GM19372 (cell line): ENCODE measurements at regions not wholly inside any gene's neighbourhood (a gene's known extent, or its start where the extent isn't known, plus 50 kb on each side); places are given as distances from the start of the nearest gene placed in this dataset.
"Not testable (repeated sequence)": the region's sequence is repeated elsewhere in the genome, so short reads cannot be mapped to it uniquely, and the experiment has no call there.

Experiments used
- ATAC-seq: cut with Tn5 transposase; IDR thresholded peaks from one replicate; pipeline ENCODE4 v1.9.1; 2021; ENCODE audit warnings: mild to moderate bottlenecking, low read depth, moderate library complexity; ENCODE audit not compliant: unreplicated experiment

GRCh38 chrX:69065451-69065850 is 99.8 kb downstream of the PJA1 start:
- ATAC-seq: no peak

- no peak for ATAC-seq
Observed at GRCh38 chrX:69063486-69063885, 101.8 kb downstream of the PJA1 start.

GRCh38 chrX:69062493-69062892 is 102.8 kb downstream of the PJA1 start:
- ATAC-seq: no peak

- ATAC-seq: no peak
Observed at GRCh38 chrX:69060631-69061408, 104.4 kb downstream of the PJA1 start.

- no peak for ATAC-seq
Observed at GRCh38 chrX:69055193-69055592, 110.1 kb downstream of the PJA1 start.

GRCh38 chrX:69054497-69054896 is 110.8 kb downstream of the PJA1 start:
- ATAC-seq: not testable (repeated sequence)

GRCh38 chrX:69051901-69052300 is 113.4 kb downstream of the PJA1 start:
- no peak for ATAC-seq

GRCh38 chrX:69050051-69050765 is 115.0 kb downstream of the PJA1 start:
- ATAC-seq: no peak

- no peak for ATAC-seq
Observed at GRCh38 chrX:69046996-69047490, 118.2 kb downstream of the PJA1 start.

GRCh38 chrX:69045616-69046345 is 119.5 kb downstream of the PJA1 start:
- ATAC-seq: no peak

GRCh38 chrX:69038816-69039215 is 126.4 kb downstream of the PJA1 start:
- no peak for ATAC-seq

- ATAC-seq: no peak
Observed at GRCh38 chrX:69038188-69038587, 127.1 kb downstream of the PJA1 start.

- ATAC-seq: no peak
Observed at GRCh38 chrX:69037786-69038185, 127.5 kb downstream of the PJA1 start.

GRCh38 chrX:69036674-69037573 is 128.3 kb downstream of the PJA1 start:
- ATAC-seq: no peak

GRCh38 chrX:69034451-69034850 is 130.8 kb downstream of the PJA1 start:
- ATAC-seq: no peak

- no peak for ATAC-seq
Observed at GRCh38 chrX:69033936-69034335, 131.3 kb downstream of the PJA1 start.

- no peak for ATAC-seq
Observed at GRCh38 chrX:69032601-69033000, 132.7 kb downstream of the PJA1 start.

- ATAC-seq: no peak
Observed at GRCh38 chrX:69031971-69032391, 133.3 kb downstream of the PJA1 start.

GRCh38 chrX:69031181-69031580 is 134.1 kb downstream of the PJA1 start:
- ATAC-seq: no peak

- ATAC-seq: no peak
Observed at GRCh38 chrX:69029771-69030170, 135.5 kb downstream of the PJA1 start.
